IPS-15b (cell line): ENCODE measurements at regions not wholly inside any gene's neighbourhood (a gene's known extent, or its start where the extent isn't known, plus 50 kb on each side); places are given as distances from the start of the nearest gene placed in this dataset.

Experiments used
- H3K27me3 ChIP-seq: one replicate; pipeline ENCODE4 v1.6.1; 2013; ENCODE audit warnings: low read length; ENCODE audit not compliant: control insufficient read depth, insufficient read depth
- H3K36me3 ChIP-seq: one replicate; pipeline ENCODE4 v1.6.1; 2013; ENCODE audit warnings: low read length; ENCODE audit not compliant: control insufficient read depth, insufficient read depth
- H3K4me1 ChIP-seq: one replicate; pipeline ENCODE4 v1.6.1; 2013; ENCODE audit warnings: mild to moderate bottlenecking, low read length; ENCODE audit not compliant: control insufficient read depth, insufficient read depth
- H3K4me3 ChIP-seq: one replicate; pipeline ENCODE4 v1.5.1; 2013; ENCODE audit warnings: low read depth, low read length
- H3K9ac ChIP-seq: one replicate; pipeline ENCODE4 v1.6.1; 2013; ENCODE audit warnings: low read depth, mild to moderate bottlenecking, low read length
- H3K9me3 ChIP-seq: one replicate; pipeline ENCODE4 v1.6.1; 2013; ENCODE audit warnings: mild to moderate bottlenecking, low read length; ENCODE audit not compliant: control insufficient read depth, insufficient read depth

GRCh38 chr10:4315551-4315950 is 510.5 kb upstream of the AKR1E2 start:
- no peaks in the 10 kb centered on the region for H3K27me3 ChIP-seq
- no peaks in the 10 kb centered on the region for H3K4me1 ChIP-seq
- no peak overlapping the region for H3K4me3 ChIP-seq
- no peaks in the 10 kb centered on the region for H3K9me3 ChIP-seq
- no peak overlapping the region for H3K9ac ChIP-seq
- no peaks in the 10 kb centered on the region for H3K36me3 ChIP-seq

GRCh38 chr10:4313051-4313450 is 513.0 kb upstream of the AKR1E2 start:
- Histone ChIP-seq H3K9me3 (no peaks in the 10 kb centered on the region), H3K4me3 (no peak overlapping the region), H3K9ac (no peak overlapping the region), H3K27me3 (no peaks in the 10 kb centered on the region), H3K36me3 (no peaks in the 10 kb centered on the region), H3K4me1 (no peaks in the 10 kb centered on the region)

GRCh38 chr10:4312051-4312835 is 513.8 kb upstream of the AKR1E2 start:
- no peak overlapping the region for H3K4me3 ChIP-seq
- H3K9ac ChIP-seq = no peak overlapping the region
- H3K36me3 ChIP-seq = no peaks in the 10 kb centered on the region
- H3K27me3 ChIP-seq = no peaks in the 10 kb centered on the region
- no peaks in the 10 kb centered on the region for H3K9me3 ChIP-seq
- no peaks in the 10 kb centered on the region for H3K4me1 ChIP-seq

- Histone ChIP-seq H3K27me3 (no peaks in the 10 kb centered on the region), H3K4me3 (no peak overlapping the region), H3K9me3 (no peaks in the 10 kb centered on the region), H3K36me3 (no peaks in the 10 kb centered on the region), H3K4me1 (no peaks in the 10 kb centered on the region), H3K9ac (no peak overlapping the region)
Measured at GRCh38 chr10:4310172-4310571, 515.8 kb upstream of the AKR1E2 start.

GRCh38 chr10:4307910-4308309 is 518.1 kb upstream of the AKR1E2 start:
- H3K9ac ChIP-seq = no peak overlapping the region
- no peaks in the 10 kb centered on the region for H3K27me3 ChIP-seq
- no peak overlapping the region for H3K4me3 ChIP-seq
- no peaks in the 10 kb centered on the region for H3K4me1 ChIP-seq
- H3K36me3 ChIP-seq = no peaks in the 10 kb centered on the region
- H3K9me3 ChIP-seq = no peaks in the 10 kb centered on the region

- no peaks in the 10 kb centered on the region for H3K4me1 ChIP-seq
- H3K9ac ChIP-seq = no peak overlapping the region
- H3K9me3 ChIP-seq = no peaks in the 10 kb centered on the region
- no peaks in the 10 kb centered on the region for H3K36me3 ChIP-seq
- no peaks in the 10 kb centered on the region for H3K27me3 ChIP-seq
- no peak overlapping the region for H3K4me3 ChIP-seq
Measured at GRCh38 chr10:4306871-4307270, 519.1 kb upstream of the AKR1E2 start.

GRCh38 chr10:4303045-4303444 is 518.0 kb upstream of the KLF6 start:
- Histone ChIP-seq H3K27me3 (no peaks in the 10 kb centered on the region), H3K9me3 (no peaks in the 10 kb centered on the region), H3K9ac (no peak overlapping the region), H3K4me3 (no peak overlapping the region), H3K4me1 (no peaks in the 10 kb centered on the region), H3K36me3 (no peaks in the 10 kb centered on the region)

GRCh38 chr10:4301291-4302045 is 516.5 kb upstream of the KLF6 start:
- H3K27me3 ChIP-seq = no peaks in the 10 kb centered on the region
- H3K36me3 ChIP-seq = no peaks in the 10 kb centered on the region
- H3K9ac ChIP-seq = no peak overlapping the region
- no peak overlapping the region for H3K4me3 ChIP-seq
- H3K4me1 ChIP-seq = no peaks in the 10 kb centered on the region
- no peaks in the 10 kb centered on the region for H3K9me3 ChIP-seq

- no peak overlapping the region for H3K9ac ChIP-seq
- H3K4me1 ChIP-seq = no peaks in the 10 kb centered on the region
- no peaks in the 10 kb centered on the region for H3K9me3 ChIP-seq
- no peak overlapping the region for H3K4me3 ChIP-seq
- no peaks in the 10 kb centered on the region for H3K27me3 ChIP-seq
- no peaks in the 10 kb centered on the region for H3K36me3 ChIP-seq
Measured at GRCh38 chr10:4296161-4296560, 511.2 kb upstream of the KLF6 start.

GRCh38 chr10:4294996-4295792 is 510.2 kb upstream of the KLF6 start:
- no peak overlapping the region for H3K9ac ChIP-seq
- H3K4me3 ChIP-seq = no peak overlapping the region
- H3K36me3 ChIP-seq = no peaks in the 10 kb centered on the region
- H3K9me3 ChIP-seq = no peaks in the 10 kb centered on the region
- H3K27me3 ChIP-seq = no peaks in the 10 kb centered on the region
- H3K4me1 ChIP-seq = no peaks in the 10 kb centered on the region

- Histone ChIP-seq H3K4me3 (no peak overlapping the region), H3K36me3 (no peaks in the 10 kb centered on the region), H3K9ac (no peak overlapping the region), H3K27me3 (no peaks in the 10 kb centered on the region), H3K9me3 (no peaks in the 10 kb centered on the region), H3K4me1 (no peaks in the 10 kb centered on the region)
Measured at GRCh38 chr10:4294271-4294670, 509.3 kb upstream of the KLF6 start.
